Spleen (tissue), 11 donors: ENCODE measurements at regions not wholly inside any gene's neighbourhood (a gene's known extent, or its start where the extent isn't known, plus 50 kb on each side); places are given as distances from the start of the nearest gene placed in this dataset.
"Not testable (repeated sequence)": the region's sequence is repeated elsewhere in the genome, so short reads cannot be mapped to it uniquely, and the experiment has no call there.

Experiments
- DNase-seq: peaks from one replicate; pipeline ENCODE4 v3.0.0-alpha.2; 2020
- H3K27ac ChIP-seq, 8 donors: fragments of 200-600 bp; sonication (generic) in 7 of 8; 1 replicate in 4 of 8; 2 replicates in 4 of 8; pipeline versions ENCODE4 v1.5.0 to v1.8.0; 2016 to 2021; ENCODE audit warnings: inconsistent platforms in 4 of 8, mild to moderate bottlenecking in 4 of 8, moderate library complexity in 1 of 8
- H3K27me3 ChIP-seq, 7 donors: fragments of 200-600 bp; sonication (generic) in 6 of 7; replicated peaks in 1 of 7; 1 replicate in 4 of 7; 2 replicates in 3 of 7; pipeline versions ENCODE4 v1.5.0 to v1.8.0; 2016 to 2021; ENCODE audit warnings: inconsistent platforms in 3 of 7, mild to moderate bottlenecking in 1 of 7
- H3K36me3 ChIP-seq, 6 donors: fragments of 200-600 bp; sonication (generic) in 5 of 6; 1 replicate in 4 of 6; 2 replicates in 2 of 6; pipeline versions ENCODE4 v1.5.0 to v1.8.0; 2016 to 2021; ENCODE audit warnings: inconsistent platforms in 2 of 6
- H3K4me1 ChIP-seq, 6 donors: fragments of 200-600 bp; sonication (generic) in 5 of 6; 1 replicate in 3 of 6; 2 replicates in 3 of 6; pipeline versions ENCODE4 v1.5.0 to v1.8.0; 2016 to 2021; ENCODE audit warnings: inconsistent platforms in 3 of 6
- H3K4me3 ChIP-seq, 8 donors: fragments of 200-600 bp; sonication (generic) in 7 of 8; 1 replicate in 4 of 8; 2 replicates in 4 of 8; pipeline versions ENCODE4 v1.5.0 to v1.8.0; 2016 to 2021; ENCODE audit warnings: inconsistent platforms in 4 of 8, mild to moderate bottlenecking in 4 of 8, moderate library complexity in 2 of 8
- H3K9me3 ChIP-seq, 8 donors: fragments of 200-600 bp; sonication (generic) in 7 of 8; 1 replicate in 4 of 8; 2 replicates in 4 of 8; pipeline versions ENCODE4 v1.5.0 to v1.8.0; 2016 to 2021; ENCODE audit warnings: inconsistent platforms in 4 of 8
- POLR2A ChIP-seq, 3 donors: fragments of 450-650 bp; IDR thresholded peaks; one replicate each; pipeline ENCODE4 v1.5.1; 2017; ENCODE audit warnings: antibody characterized with exemption in 3 of 3, mild to moderate bottlenecking in 1 of 3
- POLR2AphosphoS5 ChIP-seq, 3 donors: sonication (generic); formaldehyde crosslinking; IDR thresholded peaks; one replicate each; pipeline ENCODE4 v1.5.1; 2017; ENCODE audit warnings: antibody characterized with exemption in 3 of 3
- WGBS, 5 donors: extraction: QIAGEN DNeasy Blood & Tissue Kit in 3 of 5; methylation state at CpG; one replicate each; pipeline versions ENCODE4 v1.1.5 to v1.1.7; 2013 to 2018; 5-methylcytosine and 5-hydroxymethylcytosine counted together
- intact Hi-C: fragments of 100-400 bp; cut with DNase I; formaldehyde crosslinking; loops from one replicate; pipeline ENCODE4 v1.15.0; 2023; ENCODE audit warnings: low total_unique reads
- TF ChIP-seq, protein P1 (sequence below), 11 experiments: fragments of 200-600 bp in 7 of 11; fragments of 450-650 bp in 4 of 11; sonication (generic) in 4 of 11; IDR thresholded peaks in 8 of 11; conservative IDR thresholded peaks in 3 of 11; 1 replicate in 7 of 11; 2 replicates in 4 of 11; pipeline versions ENCODE4 v1.4.0 to v1.8.0; 2016 to 2021; ENCODE audit warnings: antibody characterized with exemption in 11 of 11, inconsistent platforms in 4 of 11, mild to moderate bottlenecking in 1 of 11
- donor health status: healthy with polysubstance abuse.
- donor health status: DM: no; HTN: no; CAD: no; lungs with moderate emphysema.
- donor health status: DM: no; HTN: no; CAD: no.
- donor health status: Bipolar disorder and iron deficiency.
- donor health status: healthy.
- donor health status: DM: no; HTN: no; CAD: no.
- donor health status: DM: yes; HTN: yes; CAD: no.

DNA sequence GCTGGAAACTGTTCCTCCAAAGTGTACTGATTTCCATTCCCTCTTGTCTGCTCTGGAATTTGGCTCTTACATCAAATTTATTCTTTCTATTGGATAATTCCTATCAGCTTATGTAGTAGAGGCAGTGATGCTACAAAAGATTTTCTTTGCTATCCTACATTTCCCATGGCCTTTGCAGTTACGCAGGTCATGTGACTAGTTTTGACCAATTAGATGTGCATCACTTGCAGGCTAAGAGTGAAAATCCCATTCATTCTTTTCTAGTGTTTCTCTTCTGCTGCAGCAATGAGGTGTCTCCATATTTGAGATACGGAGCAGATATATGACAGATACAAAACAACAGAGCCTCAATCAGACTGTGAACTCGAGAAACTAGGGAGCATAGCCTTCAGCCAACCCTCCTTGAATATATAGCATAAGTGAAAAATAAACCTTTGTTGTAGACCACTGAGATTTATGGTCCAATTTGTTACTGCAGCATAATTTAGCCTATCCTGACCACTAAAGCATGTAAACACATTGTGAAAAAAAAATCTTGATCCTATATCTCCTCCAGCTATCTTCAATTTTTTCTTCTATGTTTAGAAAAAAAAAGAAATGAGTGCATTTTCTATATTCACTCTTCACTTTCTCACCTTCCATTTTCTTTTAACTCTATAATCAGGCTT lies 102.0 kb downstream of the HNMT start:
- no peak overlapping the region for H3K4me3 ChIP-seq
- H3K27ac ChIP-seq: no peak overlapping the region
- intact Hi-C loops: no loop called here
- WGBS, 5 donors: 80 to 92% (median 86%) methylated on average over 3 of the region's 3 CpGs
- no peaks in the 10 kb centered on the region for H3K36me3 ChIP-seq
- H3K4me1 ChIP-seq: no peaks in the 10 kb centered on the region
- H3K27me3 ChIP-seq: no peaks in the 10 kb centered on the region
- TF ChIP-seq POLR2A (IDR thresholded peaks at IDR 0.05) (no peak), POLR2AphosphoS5 (IDR thresholded peaks at IDR 0.05) (no peak)
- TF ChIP-seq, protein P1, sequence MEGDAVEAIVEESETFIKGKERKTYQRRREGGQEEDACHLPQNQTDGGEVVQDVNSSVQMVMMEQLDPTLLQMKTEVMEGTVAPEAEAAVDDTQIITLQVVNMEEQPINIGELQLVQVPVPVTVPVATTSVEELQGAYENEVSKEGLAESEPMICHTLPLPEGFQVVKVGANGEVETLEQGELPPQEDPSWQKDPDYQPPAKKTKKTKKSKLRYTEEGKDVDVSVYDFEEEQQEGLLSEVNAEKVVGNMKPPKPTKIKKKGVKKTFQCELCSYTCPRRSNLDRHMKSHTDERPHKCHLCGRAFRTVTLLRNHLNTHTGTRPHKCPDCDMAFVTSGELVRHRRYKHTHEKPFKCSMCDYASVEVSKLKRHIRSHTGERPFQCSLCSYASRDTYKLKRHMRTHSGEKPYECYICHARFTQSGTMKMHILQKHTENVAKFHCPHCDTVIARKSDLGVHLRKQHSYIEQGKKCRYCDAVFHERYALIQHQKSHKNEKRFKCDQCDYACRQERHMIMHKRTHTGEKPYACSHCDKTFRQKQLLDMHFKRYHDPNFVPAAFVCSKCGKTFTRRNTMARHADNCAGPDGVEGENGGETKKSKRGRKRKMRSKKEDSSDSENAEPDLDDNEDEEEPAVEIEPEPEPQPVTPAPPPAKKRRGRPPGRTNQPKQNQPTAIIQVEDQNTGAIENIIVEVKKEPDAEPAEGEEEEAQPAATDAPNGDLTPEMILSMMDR (IDR thresholded peaks at IDR 0.05 in 8 of 11, conservative IDR thresholded peaks at IDR 0.05 in 3 of 11): no peak
- H3K9me3 ChIP-seq: peaks cover 0 to 9% (median 0%) of the 10 kb centered on the region in 8 donors
- DNase-seq: no peak

DNA sequence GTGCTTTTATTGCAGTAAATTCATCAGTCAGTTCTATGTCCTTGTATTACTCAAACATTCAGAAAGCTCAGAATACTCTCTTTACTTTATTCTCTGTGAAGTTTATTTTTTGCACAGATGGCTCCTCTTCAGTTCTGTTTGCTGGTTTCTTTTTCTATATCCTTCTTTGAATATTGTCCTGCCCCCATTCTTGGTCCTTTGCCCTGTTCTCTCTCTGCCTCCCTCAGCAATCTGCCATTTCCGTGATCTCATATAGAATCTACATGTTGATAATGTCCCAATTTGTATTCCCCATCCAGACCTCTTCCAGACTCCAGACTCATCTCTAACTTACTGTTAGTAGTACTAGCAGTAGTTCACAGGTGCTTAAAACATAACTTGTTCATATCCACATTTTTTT lies 102.6 kb downstream of the HNMT start:
- Histone ChIP-seq H3K27me3 (no peaks in the 10 kb centered on the region), H3K36me3 (no peaks in the 10 kb centered on the region), H3K4me1 (no peaks in the 10 kb centered on the region), H3K27ac (no peak overlapping the region), H3K4me3 (no peak overlapping the region), H3K9me3 (peaks cover 0 to 9% (median 0%) of the 10 kb centered on the region in 8 donors)
- intact Hi-C loops: no loop called here
- no peak for TF ChIP-seq POLR2AphosphoS5 (IDR thresholded peaks at IDR 0.05)
- TF ChIP-seq, protein P1 (IDR thresholded peaks at IDR 0.05 in 8 of 11, conservative IDR thresholded peaks at IDR 0.05 in 3 of 11): no peak
- TF ChIP-seq POLR2A (IDR thresholded peaks at IDR 0.05): no peak
- DNase-seq: no peak
- 72 to 93% (median 87%) methylated on average over 1 of the region's 1 CpG for WGBS, 5 donors

DNA sequence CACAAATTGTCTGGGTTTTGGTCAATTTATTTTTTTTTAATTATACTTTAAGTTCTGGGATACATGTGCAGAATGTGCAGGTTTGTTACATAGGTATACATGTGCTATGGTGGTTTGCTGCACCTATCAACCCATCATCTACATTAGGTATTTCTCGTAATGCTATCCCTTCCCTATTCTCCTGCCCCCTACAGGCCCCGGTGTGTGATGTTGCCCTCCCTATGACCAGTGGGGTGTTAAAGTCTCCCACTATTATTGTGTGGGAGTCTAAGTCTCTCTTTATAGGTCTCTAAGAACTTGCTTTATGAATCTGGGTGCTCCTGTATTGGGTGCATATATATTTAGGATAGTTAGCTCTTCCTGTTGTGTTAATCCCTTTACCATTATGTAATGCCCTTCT lies 104.4 kb downstream of the HNMT start:
- H3K9me3 ChIP-seq, H3K4me1 ChIP-seq, H3K36me3 ChIP-seq, H3K27ac ChIP-seq, DNase-seq, H3K27me3 ChIP-seq, intact Hi-C loops, H3K4me3 ChIP-seq: not testable (repeated sequence)
- 78 to 89% (median 84%) methylated on average over 2 of the region's 2 CpGs for WGBS, 5 donors

DNA sequence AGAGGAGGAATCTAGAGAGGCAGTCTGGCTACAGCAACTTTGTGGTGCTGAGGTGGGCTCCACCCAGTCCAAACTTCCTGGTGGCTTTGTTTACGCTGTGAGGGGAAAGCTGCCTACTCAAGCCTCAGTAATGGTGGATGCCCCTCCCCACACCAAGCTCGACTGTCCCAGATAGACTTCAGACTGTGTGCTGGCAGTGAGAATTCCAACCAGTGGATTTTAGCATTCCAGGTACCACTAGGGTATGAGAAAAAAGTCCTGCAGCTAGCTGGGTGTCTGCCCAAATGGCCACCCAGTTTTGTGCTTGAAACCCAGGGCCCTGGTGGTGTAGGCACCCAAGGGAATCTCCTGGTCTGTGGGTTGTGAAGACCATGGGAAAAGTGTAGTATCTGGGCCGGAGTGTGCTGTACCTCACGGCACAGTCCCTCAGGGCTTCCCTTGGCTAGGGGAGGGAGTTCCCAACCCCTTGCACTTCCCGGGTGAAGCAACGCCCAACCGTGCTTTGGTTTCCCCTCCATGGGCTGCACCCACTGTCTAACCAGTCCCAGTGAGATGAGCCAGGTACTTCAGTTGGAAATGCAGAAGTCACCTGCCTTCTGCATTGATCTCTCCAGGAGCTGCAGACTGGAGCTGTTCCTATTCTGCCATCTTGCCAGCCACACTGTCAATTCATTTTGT lies 106.9 kb downstream of the HNMT start:
- DNase-seq, H3K36me3 ChIP-seq, H3K4me1 ChIP-seq, intact Hi-C loops, H3K4me3 ChIP-seq, H3K27me3 ChIP-seq, H3K9me3 ChIP-seq, H3K27ac ChIP-seq: not testable (repeated sequence)
- WGBS, 5 donors: 81 to 95% (median 91%) methylated on average over 5 to 7 of the region's 7 CpGs
